ENCODE measurements at regions not wholly inside any gene's neighbourhood (a gene's known extent, or its start where the extent isn't known, plus 50 kb on each side); places are given as distances from the start of the nearest gene placed in this dataset.

DNA sequence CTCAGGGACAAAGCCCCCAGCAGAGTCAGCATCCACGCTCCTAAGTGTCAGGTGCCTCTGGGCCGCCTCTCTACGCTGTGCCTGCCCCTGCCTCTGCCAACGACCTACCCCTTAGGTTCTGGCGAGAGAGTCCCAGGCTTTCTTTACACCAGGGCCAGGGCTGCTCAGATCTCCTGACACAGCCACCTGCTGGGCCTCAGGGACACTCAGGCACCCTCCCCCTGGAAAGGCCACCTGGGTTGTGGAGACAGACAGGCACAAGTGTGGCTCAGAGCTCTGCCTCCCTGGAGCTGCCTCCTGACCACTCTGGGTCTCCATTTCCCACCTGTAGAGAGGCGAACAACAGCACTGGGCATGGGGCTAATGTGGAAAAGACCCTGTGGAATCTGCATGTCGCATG, 90.0 kb upstream of the ADRA2C start:
- Histone ChIP-seq H3K9me3 (no peaks in the 10 kb centered on the region), H3K4me1 (no peaks in the 10 kb centered on the region), H3K27ac (no peak overlapping the region), H3K4me3 (no peak overlapping the region), H3K27me3 (no peaks in the 10 kb centered on the region), H3K36me3 (no peaks in the 10 kb centered on the region)
- no peak for ATAC-seq
- TF ChIP-seq, protein P1, sequence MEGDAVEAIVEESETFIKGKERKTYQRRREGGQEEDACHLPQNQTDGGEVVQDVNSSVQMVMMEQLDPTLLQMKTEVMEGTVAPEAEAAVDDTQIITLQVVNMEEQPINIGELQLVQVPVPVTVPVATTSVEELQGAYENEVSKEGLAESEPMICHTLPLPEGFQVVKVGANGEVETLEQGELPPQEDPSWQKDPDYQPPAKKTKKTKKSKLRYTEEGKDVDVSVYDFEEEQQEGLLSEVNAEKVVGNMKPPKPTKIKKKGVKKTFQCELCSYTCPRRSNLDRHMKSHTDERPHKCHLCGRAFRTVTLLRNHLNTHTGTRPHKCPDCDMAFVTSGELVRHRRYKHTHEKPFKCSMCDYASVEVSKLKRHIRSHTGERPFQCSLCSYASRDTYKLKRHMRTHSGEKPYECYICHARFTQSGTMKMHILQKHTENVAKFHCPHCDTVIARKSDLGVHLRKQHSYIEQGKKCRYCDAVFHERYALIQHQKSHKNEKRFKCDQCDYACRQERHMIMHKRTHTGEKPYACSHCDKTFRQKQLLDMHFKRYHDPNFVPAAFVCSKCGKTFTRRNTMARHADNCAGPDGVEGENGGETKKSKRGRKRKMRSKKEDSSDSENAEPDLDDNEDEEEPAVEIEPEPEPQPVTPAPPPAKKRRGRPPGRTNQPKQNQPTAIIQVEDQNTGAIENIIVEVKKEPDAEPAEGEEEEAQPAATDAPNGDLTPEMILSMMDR (IDR thresholded peaks at IDR 0.05), result no peak
- intact Hi-C loops (cut with DNase I), result no loop called here
- DNase-seq, result peak; percentile 36

- TF ChIP-seq, protein P1 (IDR thresholded peaks at IDR 0.05), result no peak
- Histone ChIP-seq H3K4me1 (no peaks in the 10 kb centered on the region), H3K4me3 (no peak overlapping the region), H3K9me3 (no peaks in the 10 kb centered on the region), H3K27ac (no peak overlapping the region), H3K27me3 (no peaks in the 10 kb centered on the region), H3K36me3 (no peaks in the 10 kb centered on the region)
- peak; percentile 52 for DNase-seq
- intact Hi-C loops (cut with DNase I), result no loop called here
- no peak for ATAC-seq
These were observed 90.7 kb upstream of the ADRA2C start for GRCh38 chr4:3675251-3676115.

- intact Hi-C loops (cut with DNase I), result no loop called here
- Histone ChIP-seq H3K9me3 (no peaks in the 10 kb centered on the region), H3K36me3 (no peaks in the 10 kb centered on the region), H3K4me1 (no peaks in the 10 kb centered on the region), H3K27ac (no peak overlapping the region), H3K27me3 (no peaks in the 10 kb centered on the region), H3K4me3 (no peak overlapping the region)
- no peak for ATAC-seq
- peak; percentile 55 for DNase-seq
- TF ChIP-seq, protein P1 (IDR thresholded peaks at IDR 0.05), result no peak
These were observed 91.7 kb upstream of the ADRA2C start for GRCh38 chr4:3674479-3674851.

GRCh38 chr4:3673716-3674478, 92.3 kb upstream of the ADRA2C start:
- Histone ChIP-seq H3K27ac (no peak overlapping the region), H3K36me3 (no peaks in the 10 kb centered on the region), H3K4me1 (no peaks in the 10 kb centered on the region), H3K4me3 (no peak overlapping the region), H3K27me3 (no peaks in the 10 kb centered on the region), H3K9me3 (no peaks in the 10 kb centered on the region)
- intact Hi-C loops (cut with DNase I), result no loop called here
- ATAC-seq (no peak), DNase-seq (peak; percentile 51)
- TF ChIP-seq, protein P1 (IDR thresholded peaks at IDR 0.05), result no peak

GRCh38 chr4:3673176-3673575, 93.0 kb upstream of the ADRA2C start:
- Histone ChIP-seq H3K9me3 (no peaks in the 10 kb centered on the region), H3K27ac (no peak overlapping the region), H3K4me1 (no peaks in the 10 kb centered on the region), H3K4me3 (no peak overlapping the region), H3K36me3 (no peaks in the 10 kb centered on the region), H3K27me3 (no peaks in the 10 kb centered on the region)
- intact Hi-C loops (cut with DNase I), result no loop called here
- ATAC-seq (no peak), DNase-seq (peak; percentile 23)
- TF ChIP-seq, protein P1 (IDR thresholded peaks at IDR 0.05), result no peak
